SU-DHL-6 (cell line): ENCODE measurements at regions not wholly inside any gene's neighbourhood (a gene's known extent, or its start where the extent isn't known, plus 50 kb on each side); places are given as distances from the start of the nearest gene placed in this dataset.

Experiments used
- H2AFZ ChIP-seq: fragments of 200-600 bp; sonication (generic); 2 replicates; pipeline ENCODE4 v1.6.1; 2014; ENCODE audit warnings: low read depth, mild to moderate bottlenecking, moderate library complexity, mixed read lengths, antibody characterized with exemption, low read length; ENCODE audit not compliant: severe bottlenecking
- H3F3A ChIP-seq: fragments of 200-600 bp; shearing (Covaris generic); 2 replicates; pipeline ENCODE4 v1.6.0; 2016; ENCODE audit warnings: antibody characterized with exemption, mild to moderate bottlenecking; ENCODE audit not compliant: insufficient read depth
- H3K27ac ChIP-seq: fragments of 200-600 bp; sonication (generic); 2 replicates; pipeline ENCODE4 v1.5.1; 2016; ENCODE audit warnings: low read depth, mild to moderate bottlenecking, low read length, moderate library complexity, mixed read lengths
- H3K27me3 ChIP-seq: fragments of 200-600 bp; sonication (generic), shearing (Covaris generic); 2 replicates; pipeline ENCODE4 v1.6.0; 2014; ENCODE audit warnings: mild to moderate bottlenecking, low read length
- H3K36me3 ChIP-seq: fragments of 200-600 bp; sonication (generic); 2 replicates; pipeline ENCODE4 v1.6.1; 2014; ENCODE audit warnings: mild to moderate bottlenecking, low read length, mixed read lengths
- H3K4me2 ChIP-seq: fragments of 300-600, 200-600 bp; shearing (Covaris generic), sonication (generic); 2 replicates; pipeline ENCODE4 v1.6.0; 2014; ENCODE audit warnings: low read length, low read depth, mild to moderate bottlenecking; ENCODE audit not compliant: poor library complexity, severe bottlenecking
- H3K4me3 ChIP-seq: fragments of 200-600 bp; sonication (generic); 2 replicates; pipeline ENCODE4 v1.5.1; 2014; ENCODE audit warnings: antibody characterized with exemption, low read length, mild to moderate bottlenecking, mixed read lengths; ENCODE audit not compliant: insufficient read depth, poor library complexity, severe bottlenecking
- H3K79me2 ChIP-seq: fragments of 200-600 bp; sonication (generic); 2 replicates; pipeline ENCODE4 v1.6.1; 2014; ENCODE audit warnings: mild to moderate bottlenecking, low read length, moderate library complexity; ENCODE audit not compliant: insufficient read depth
- H3K9ac ChIP-seq: fragments of 200-600 bp; sonication (generic); 2 replicates; pipeline ENCODE4 v1.7.0; 2014; ENCODE audit warnings: mild to moderate bottlenecking, low read length
- H3K9me2 ChIP-seq: fragments of 200-600 bp; sonication (generic); replicated peaks from 2 replicates; pipeline ENCODE4 v1.6.1; 2014; ENCODE audit warnings: low read length; ENCODE audit not compliant: insufficient read depth
- H3K9me3 ChIP-seq: fragments of 200-600 bp; sonication (generic); 2 replicates; pipeline ENCODE4 v1.6.1; 2014; ENCODE audit warnings: low read length, mixed read lengths; ENCODE audit not compliant: insufficient read depth
- H4K20me1 ChIP-seq: fragments of 200-600 bp; sonication (generic); 2 replicates; pipeline ENCODE4 v1.6.1; 2014; ENCODE audit warnings: low read depth, mild to moderate bottlenecking, antibody characterized with exemption, low read length, moderate library complexity, mixed read lengths
- EZH2phosphoT487 ChIP-seq: fragments of 200-600 bp; sonication (generic), shearing (Covaris generic); conservative IDR thresholded peaks from 2 replicates; pipeline ENCODE4 v1.6.1; 2018; ENCODE audit warnings: mild to moderate bottlenecking, antibody characterized with exemption, low read length, moderate library complexity, mixed read lengths
- TF ChIP-seq, protein P1 (sequence below): fragments of 200-600 bp; sonication (generic); IDR thresholded peaks from one replicate; pipeline ENCODE4 v1.5.1; 2017; ENCODE audit warnings: antibody characterized with exemption, mild to moderate bottlenecking, low read length, moderate library complexity; ENCODE audit not compliant: insufficient read depth, poor library complexity, severe bottlenecking

DNA sequence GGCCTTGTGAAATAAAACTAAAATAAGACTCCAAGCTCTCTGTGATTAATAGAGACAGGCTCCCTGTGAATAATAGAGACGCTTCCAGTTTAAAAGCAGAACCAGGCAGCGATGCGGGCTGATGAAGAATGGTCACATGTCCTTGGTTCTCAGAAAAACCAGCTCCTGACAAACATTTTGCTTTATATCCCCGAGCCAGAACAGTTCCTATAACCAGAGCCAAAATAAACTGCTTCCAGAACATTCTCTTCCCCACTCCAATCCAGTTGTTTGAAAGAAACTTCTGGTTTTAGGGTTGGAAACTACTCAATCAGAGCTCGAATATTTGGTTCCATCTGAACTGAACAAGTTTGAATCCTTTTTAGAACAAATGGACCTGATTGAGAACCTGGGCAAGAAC is 213.7 kb downstream of the TSN start:
- Histone ChIP-seq H3K79me2 (no peaks in the 10 kb centered on the region), H3K27ac (no peak overlapping the region), H4K20me1 (no peaks in the 10 kb centered on the region), H3K4me3 (no peak overlapping the region), H3K9me2 (no peaks in the 10 kb centered on the region), H3K27me3 (no peaks in the 10 kb centered on the region), H3K36me3 (no peaks in the 10 kb centered on the region), H3F3A (no peaks in the 10 kb centered on the region), H3K4me2 (no peak overlapping the region), H2AFZ (no peak overlapping the region), H3K9ac (no peak overlapping the region), H3K9me3 (no peaks in the 10 kb centered on the region)
- no peak for TF ChIP-seq EZH2phosphoT487
- TF ChIP-seq, protein P1, sequence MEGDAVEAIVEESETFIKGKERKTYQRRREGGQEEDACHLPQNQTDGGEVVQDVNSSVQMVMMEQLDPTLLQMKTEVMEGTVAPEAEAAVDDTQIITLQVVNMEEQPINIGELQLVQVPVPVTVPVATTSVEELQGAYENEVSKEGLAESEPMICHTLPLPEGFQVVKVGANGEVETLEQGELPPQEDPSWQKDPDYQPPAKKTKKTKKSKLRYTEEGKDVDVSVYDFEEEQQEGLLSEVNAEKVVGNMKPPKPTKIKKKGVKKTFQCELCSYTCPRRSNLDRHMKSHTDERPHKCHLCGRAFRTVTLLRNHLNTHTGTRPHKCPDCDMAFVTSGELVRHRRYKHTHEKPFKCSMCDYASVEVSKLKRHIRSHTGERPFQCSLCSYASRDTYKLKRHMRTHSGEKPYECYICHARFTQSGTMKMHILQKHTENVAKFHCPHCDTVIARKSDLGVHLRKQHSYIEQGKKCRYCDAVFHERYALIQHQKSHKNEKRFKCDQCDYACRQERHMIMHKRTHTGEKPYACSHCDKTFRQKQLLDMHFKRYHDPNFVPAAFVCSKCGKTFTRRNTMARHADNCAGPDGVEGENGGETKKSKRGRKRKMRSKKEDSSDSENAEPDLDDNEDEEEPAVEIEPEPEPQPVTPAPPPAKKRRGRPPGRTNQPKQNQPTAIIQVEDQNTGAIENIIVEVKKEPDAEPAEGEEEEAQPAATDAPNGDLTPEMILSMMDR = no peak

DNA sequence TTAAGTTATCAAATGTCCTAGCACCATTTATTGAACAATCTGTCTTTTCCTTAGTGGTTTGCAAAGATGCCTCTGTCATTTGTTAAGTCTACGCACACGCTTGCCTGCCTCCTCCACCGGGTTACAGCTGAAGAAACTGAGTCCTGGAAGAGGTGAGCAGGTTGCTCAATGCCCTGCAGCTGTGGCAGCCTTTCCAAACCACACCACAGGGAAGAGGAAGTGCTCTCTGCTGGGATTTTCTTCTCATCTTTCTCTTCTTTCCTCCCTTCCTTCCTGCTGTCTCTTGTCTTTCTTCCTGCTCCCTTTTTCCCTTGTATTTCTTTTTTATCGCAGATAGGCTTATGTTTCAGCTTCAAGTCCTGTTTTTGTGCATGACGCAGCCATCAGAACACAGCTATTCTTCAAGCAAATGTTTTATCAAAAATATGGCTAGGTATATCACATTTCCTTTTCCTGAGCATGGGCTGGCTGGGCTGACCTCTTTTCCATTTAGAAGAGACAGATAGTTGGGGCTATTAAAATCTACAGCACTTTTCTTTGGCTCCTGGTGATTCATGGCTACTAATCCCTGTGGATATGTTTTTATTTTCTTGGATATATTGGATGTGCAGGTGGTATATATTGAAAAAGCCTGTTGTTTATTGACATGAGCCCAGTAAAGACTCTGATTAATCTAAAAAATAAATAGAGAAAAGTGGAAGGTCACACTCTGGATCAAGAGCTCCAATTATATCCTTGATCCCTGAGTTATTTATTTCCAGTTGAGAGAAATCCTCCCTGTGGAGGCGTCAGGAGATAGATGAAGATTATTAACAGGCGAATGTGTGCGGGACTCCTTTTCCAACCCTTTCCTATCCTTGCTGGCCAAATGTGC is 214.6 kb downstream of the TSN start:
- no peak overlapping the region for H3K27ac ChIP-seq
- TF ChIP-seq, protein P1 = no peak
- TF ChIP-seq EZH2phosphoT487 = no peak
- H3K79me2 ChIP-seq = no peaks in the 10 kb centered on the region
- no peaks in the 10 kb centered on the region for H3K9me2 ChIP-seq
- H3K9me3 ChIP-seq = no peaks in the 10 kb centered on the region
- no peak overlapping the region for H2AFZ ChIP-seq
- no peaks in the 10 kb centered on the region for H4K20me1 ChIP-seq
- H3K36me3 ChIP-seq = no peaks in the 10 kb centered on the region
- no peaks in the 10 kb centered on the region for H3F3A ChIP-seq
- no peak overlapping the region for H3K9ac ChIP-seq
- no peak overlapping the region for H3K4me2 ChIP-seq
- no peaks in the 10 kb centered on the region for H3K27me3 ChIP-seq
- no peak overlapping the region for H3K4me3 ChIP-seq

DNA sequence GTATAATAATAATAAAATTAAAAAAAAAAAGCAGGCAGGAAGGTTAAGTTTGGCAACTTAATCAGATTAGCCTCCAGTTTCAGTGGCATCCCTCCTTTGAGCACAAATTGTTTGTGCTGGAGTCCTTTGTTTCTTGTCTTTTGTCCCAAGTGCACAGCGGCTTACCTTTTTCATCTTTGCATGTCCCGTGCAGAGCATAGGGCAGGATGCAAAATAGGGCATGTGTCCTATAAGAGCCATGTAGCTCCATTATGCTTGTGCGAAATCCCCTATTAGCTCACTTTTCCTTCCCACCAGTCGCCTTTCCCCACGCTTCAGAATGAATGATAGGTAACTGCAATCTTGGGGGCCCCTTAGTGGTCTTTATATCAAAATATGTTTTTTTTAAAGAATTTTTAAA is 216.8 kb downstream of the TSN start:
- TF ChIP-seq, protein P1 = no peak
- no peak for TF ChIP-seq EZH2phosphoT487
- Histone ChIP-seq H3K27ac (no peak overlapping the region), H3K9me2 (no peaks in the 10 kb centered on the region), H3K27me3 (no peaks in the 10 kb centered on the region), H3K9me3 (no peaks in the 10 kb centered on the region), H4K20me1 (no peaks in the 10 kb centered on the region), H3K4me3 (no peak overlapping the region), H3K79me2 (no peaks in the 10 kb centered on the region), H3F3A (no peaks in the 10 kb centered on the region), H3K36me3 (no peaks in the 10 kb centered on the region), H2AFZ (no peak overlapping the region), H3K9ac (no peak overlapping the region), H3K4me2 (no peak overlapping the region)
